IMR-90 (cell line): ENCODE measurements at regions not wholly inside any gene's neighbourhood (a gene's known extent, or its start where the extent isn't known, plus 50 kb on each side); places are given as distances from the start of the nearest gene placed in this dataset.

ENCODE experiments used
- ATAC-seq: fragments of 200-7000 bp; cut with Tn5 transposase; 2 replicates; pipeline ENCODE4 v1.9.1; 2020; ENCODE audit warnings: low read depth, mild to moderate bottlenecking, moderate library complexity
- BruUV-seq: library from RNA; stranded (reverse); fragments of 400-500 nt; replicated peaks from 2 replicates; lab custom pipeline; 2021; lab: Mats Ljungman, UMichigan
- CTCF ChIA-PET: fragments of 300-600 bp; formaldehyde crosslinking; extraction: SDS; loops from one replicate; lab custom pipeline; 2021; ENCODE audit warnings: antibody characterized with exemption; lab: Yijun Ruan, JAX
- POLR2A ChIA-PET: fragments of 300-600 bp; sonication (Branson Sonifier 250); formaldehyde crosslinking; loops from one replicate; lab custom pipeline; 2022; ENCODE audit warnings: antibody characterized with exemption; ENCODE audit not compliant: unreplicated experiment; lab: Charles Lee
- DNase-seq: peaks from one replicate; pipeline ENCODE4 v3.0.0; 2013
- H2AFZ ChIP-seq: replicated peaks from 2 replicates; pipeline ENCODE3; 2013; ENCODE audit warnings: low read length, mild to moderate bottlenecking; ENCODE audit not compliant: poor library complexity
- H2AK5ac ChIP-seq: 2 replicates; pipeline ENCODE4 v1.6.1; 2013; ENCODE audit warnings: low read depth, low read length, inconsistent platforms
- H2AK9ac ChIP-seq: replicated peaks from 2 replicates; pipeline ENCODE3; 2013; ENCODE audit warnings: mild to moderate bottlenecking, low read depth, low read length, moderate library complexity; ENCODE audit not compliant: poor library complexity
- H2BK120ac ChIP-seq: 2 replicates; pipeline ENCODE4 v1.6.1; 2013; ENCODE audit warnings: low read depth, low read length, inconsistent platforms
- H2BK15ac ChIP-seq: 3 replicates; pipeline ENCODE4 v1.6.1; 2013; ENCODE audit warnings: low read depth, low read length, inconsistent platforms
- H2BK20ac ChIP-seq: 2 replicates; pipeline ENCODE4 v1.6.1; 2013; ENCODE audit warnings: low read depth, mild to moderate bottlenecking, inconsistent platforms, low read length, moderate library complexity
- H2BK5ac ChIP-seq: 2 replicates; pipeline ENCODE4 v1.6.1; 2013; ENCODE audit warnings: mild to moderate bottlenecking, low read depth, low read length, inconsistent platforms; ENCODE audit not compliant: poor library complexity, severe bottlenecking
- H3K14ac ChIP-seq: replicated peaks from 2 replicates; pipeline ENCODE4 v1.6.1; 2013; ENCODE audit warnings: low read depth, low read length, inconsistent platforms
- H3K18ac ChIP-seq: 2 replicates; pipeline ENCODE4 v1.6.1; 2013; ENCODE audit warnings: low read depth, low read length, control low read depth
- H3K23ac ChIP-seq: 2 replicates; pipeline ENCODE4 v1.6.1; 2013; ENCODE audit warnings: low read depth, low read length, inconsistent platforms
- H3K27ac ChIP-seq: 2 replicates; pipeline ENCODE4 v1.5.1; 2013; ENCODE audit warnings: mild to moderate bottlenecking, control low read depth, low read length; ENCODE audit not compliant: insufficient read depth
- H3K27me3 ChIP-seq: 2 replicates; pipeline ENCODE4 v1.6.1; 2013; ENCODE audit warnings: low read length; ENCODE audit not compliant: control insufficient read depth, insufficient read depth
- H3K36me3 ChIP-seq: 2 replicates; pipeline ENCODE4 v1.6.1; 2013; ENCODE audit warnings: low read length, mixed read lengths; ENCODE audit not compliant: control insufficient read depth, insufficient read depth
- H3K4ac ChIP-seq: 2 replicates; pipeline ENCODE4 v1.6.1; 2013; ENCODE audit warnings: low read depth, low read length, inconsistent platforms
- H3K4me1 ChIP-seq: 2 replicates; pipeline ENCODE4 v1.6.1; 2013; ENCODE audit warnings: low read length, mixed read lengths; ENCODE audit not compliant: control insufficient read depth, insufficient read depth
- H3K4me2 ChIP-seq: 2 replicates; pipeline ENCODE4 v1.6.1; 2013; ENCODE audit warnings: low read depth, mild to moderate bottlenecking, control low read depth, low read length, moderate library complexity
- H3K4me3 ChIP-seq: 2 replicates; pipeline ENCODE4 v1.5.1; 2013; ENCODE audit warnings: low read depth, mild to moderate bottlenecking, control low read depth, low read length, moderate library complexity; ENCODE audit not compliant: insufficient read depth
- H3K56ac ChIP-seq: 2 replicates; pipeline ENCODE4 v1.6.1; 2013; ENCODE audit warnings: low read length, inconsistent platforms; ENCODE audit not compliant: insufficient read depth; ENCODE audit errors: extremely low read depth
- H3K79me1 ChIP-seq, 2 experiments: 2 replicates each; pipeline ENCODE4 v1.6.1; 2013; ENCODE audit warnings: low read length in 2 of 2, inconsistent platforms in 1 of 2, low read depth in 1 of 2
- H3K9ac ChIP-seq: 2 replicates; pipeline ENCODE4 v1.6.1; 2013; ENCODE audit warnings: low read depth, low read length, control low read depth
- H3K9me1 ChIP-seq: 2 replicates; pipeline ENCODE4 v1.6.1; 2013; ENCODE audit warnings: low read length, inconsistent platforms; ENCODE audit not compliant: insufficient read depth
- H3K9me3 ChIP-seq: 2 replicates; pipeline ENCODE4 v1.6.1; 2013; ENCODE audit warnings: low read length; ENCODE audit not compliant: control insufficient read depth, insufficient read depth
- H4K20me1 ChIP-seq: 2 replicates; pipeline ENCODE4 v1.6.1; 2013; ENCODE audit warnings: low read length, inconsistent platforms; ENCODE audit not compliant: insufficient read depth
- H4K5ac ChIP-seq: 2 replicates; pipeline ENCODE4 v1.6.1; 2013; ENCODE audit warnings: mild to moderate bottlenecking, low read depth, low read length, control low read depth
- H4K8ac ChIP-seq, 2 experiments: 2 replicates each; pipeline ENCODE4 v1.6.1; 2013; ENCODE audit warnings: low read depth in 2 of 2, low read length in 2 of 2, control low read depth in 1 of 2, inconsistent platforms in 1 of 2
- H4K91ac ChIP-seq: 2 replicates; pipeline ENCODE4 v1.6.1; 2013; ENCODE audit warnings: low read depth, low read length, inconsistent platforms; ENCODE audit not compliant: insufficient read depth
- CEBPB ChIP-seq: IDR thresholded peaks from 2 replicates; pipeline ENCODE4 v1.6.1; 2012; ENCODE audit warnings: low read depth, low read length, improper control_type of control experiment
- MXI1 ChIP-seq: IDR thresholded peaks from 2 replicates; pipeline ENCODE4 v1.6.1; 2012; ENCODE audit warnings: low read depth, mild to moderate bottlenecking, low read length, moderate library complexity, borderline replicate concordance
- WGBS, 2 experiments: methylation state at CpG; one replicate each; pipeline versions ENCODE4 v1.1.5 to v1.1.7; 2013; ENCODE audit warnings: missing lambda C conversion rate in 2 of 2; ENCODE audit not compliant: insufficient read length in 1 of 2; ENCODE audit errors: extremely low coverage in 2 of 2; 5-methylcytosine and 5-hydroxymethylcytosine counted together
- dilution Hi-C: fragments of 300-500 bp; cut with HindIII; formaldehyde crosslinking; loops from one replicate; pipeline ENCODE4 v1.14.3; 2018; ENCODE audit warnings: low sequenced_read_pairs; ENCODE audit not compliant: unreplicated experiment
- in situ Hi-C: fragments of 300-500 bp; cut with MboI; formaldehyde crosslinking; loops from 3 replicates; pipeline ENCODE4 v1.14.3; 2019; ENCODE audit warnings: low sequenced_read_pairs, inconsistent platforms, mixed read lengths
- intact Hi-C: fragments of 100-400 bp; cut with micrococcal nuclease; formaldehyde crosslinking; loops from 2 replicates; pipeline ENCODE4 v1.10.0; 2022

DNA sequence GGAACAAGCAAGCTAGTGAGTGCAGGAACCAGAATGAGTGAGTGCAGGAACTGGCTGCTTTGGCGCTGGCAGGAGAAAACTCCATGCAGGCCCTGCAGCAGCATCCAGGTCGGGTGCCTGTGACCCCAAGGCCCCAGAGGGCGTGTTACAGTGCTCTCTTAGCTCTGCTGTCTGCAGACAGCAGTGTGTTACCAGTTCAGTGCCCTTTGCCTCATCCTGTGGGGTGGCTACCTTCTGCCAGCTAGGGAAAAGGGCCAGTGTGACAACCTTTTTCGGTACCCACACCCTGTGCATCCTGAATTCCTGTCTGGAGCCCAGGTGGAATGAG, 202.3 kb upstream of the SMIM31 start:
- in situ Hi-C loops: no loop called here
- intact Hi-C loops: no loop called here

More for the DNA sequence above, 202.3 kb upstream of the SMIM31 start:
- dilution Hi-C loops: no loop called here
- no peak overlapping the region for H4K8ac ChIP-seq
- no peak overlapping the region for H3K4me3 ChIP-seq
- no peaks in the 10 kb centered on the region for H3K9me1 ChIP-seq
- no peak overlapping the region for H4K5ac ChIP-seq
- H3K4me2 ChIP-seq: no peak overlapping the region
- no peak overlapping the region for H3K9ac ChIP-seq
- ATAC-seq (no peak), DNase-seq (no peak)
- no peaks in the 10 kb centered on the region for H3K27me3 ChIP-seq
- no peak overlapping the region for H3K18ac ChIP-seq
- no peak overlapping the region for H3K14ac ChIP-seq
- WGBS, 2 experiments: 15% methylated on average over 3 of the region's 4 CpGs; no CpG with 5 or more reads in 1 of the 2 experiments
- H3K27ac ChIP-seq: no peak overlapping the region
- TF ChIP-seq CEBPB (no peak), MXI1 (no peak)
- no TSS peak for BruUV-seq
- H2BK15ac ChIP-seq: no peak overlapping the region
- no peak overlapping the region for H3K23ac ChIP-seq
- no peak overlapping the region for H2BK20ac ChIP-seq
- no peaks in the 10 kb centered on the region for H3K36me3 ChIP-seq
- H3K4me1 ChIP-seq: no peaks in the 10 kb centered on the region
- no peaks in the 10 kb centered on the region for H4K20me1 ChIP-seq
- H2BK5ac ChIP-seq: no peak overlapping the region
- H2AK5ac ChIP-seq: no peak overlapping the region
- no peak overlapping the region for H2BK120ac ChIP-seq
- H2AK9ac ChIP-seq: no peak overlapping the region
- ChIA-PET CTCF (no interaction called here), POLR2A (no interaction called here)
- no peak overlapping the region for H3K56ac ChIP-seq
- H3K79me1 ChIP-seq: no peaks in the 10 kb centered on the region
- H4K91ac ChIP-seq: no peak overlapping the region
- H3K4ac ChIP-seq: no peak overlapping the region
- H3K9me3 ChIP-seq: peaks cover 7% of the 10 kb centered on the region; the same call in 1 of the 2 replicates
- no peak overlapping the region for H2AFZ ChIP-seq
